NCI-H187 (cell line): ENCODE measurements at regions not wholly inside any gene's neighbourhood (a gene's known extent, or its start where the extent isn't known, plus 50 kb on each side); places are given as distances from the start of the nearest gene placed in this dataset.

Experiments used
- DNase-seq, 2 experiments: peaks; one replicate each; lab custom pipeline; 2025; lab: John Stamatoyannopoulos, UW

- DNase-seq: no peak
Measured at GRCh38 chr3:72232331-72232730, 447.4 kb upstream of the PROK2 start.

DNA sequence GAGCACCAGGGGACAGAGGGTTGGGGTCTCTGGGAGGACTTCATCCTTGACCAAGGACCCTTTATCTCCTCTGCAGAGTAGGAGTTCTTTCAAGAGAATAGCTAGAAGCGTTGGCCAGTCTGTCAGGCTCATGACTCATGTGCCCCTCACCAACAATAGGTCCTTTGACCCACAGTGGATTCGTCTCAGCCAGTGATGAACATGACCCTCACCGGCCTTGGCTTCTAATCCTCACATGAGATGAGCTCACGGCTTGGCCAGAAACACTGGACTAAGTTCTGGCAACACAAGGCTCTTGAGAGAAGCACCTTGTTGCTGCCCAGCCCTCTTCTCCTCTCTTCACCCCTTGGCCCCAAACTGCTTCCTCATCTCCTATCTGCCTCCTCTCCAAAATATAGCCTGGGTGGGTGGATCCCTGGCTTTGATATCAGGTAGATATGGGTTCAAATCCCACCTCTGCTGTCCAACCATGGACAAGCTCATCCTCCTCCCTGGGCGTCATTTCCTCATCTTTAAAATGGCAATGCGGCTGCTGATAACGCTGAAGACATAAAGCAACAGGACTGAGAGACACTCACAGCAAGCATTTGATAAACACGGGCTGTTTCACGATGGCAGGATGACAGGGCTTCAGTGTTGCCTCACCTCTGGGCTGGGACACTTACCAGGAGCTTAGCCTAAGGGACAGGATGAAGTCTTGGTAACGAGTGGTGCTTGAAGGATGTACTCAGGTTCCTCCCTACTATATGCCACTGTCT, 446.7 kb upstream of the PROK2 start:
- no peak for DNase-seq

- no peak for DNase-seq
Measured at GRCh38 chr3:72230774-72231379, 445.9 kb upstream of the PROK2 start.

DNA sequence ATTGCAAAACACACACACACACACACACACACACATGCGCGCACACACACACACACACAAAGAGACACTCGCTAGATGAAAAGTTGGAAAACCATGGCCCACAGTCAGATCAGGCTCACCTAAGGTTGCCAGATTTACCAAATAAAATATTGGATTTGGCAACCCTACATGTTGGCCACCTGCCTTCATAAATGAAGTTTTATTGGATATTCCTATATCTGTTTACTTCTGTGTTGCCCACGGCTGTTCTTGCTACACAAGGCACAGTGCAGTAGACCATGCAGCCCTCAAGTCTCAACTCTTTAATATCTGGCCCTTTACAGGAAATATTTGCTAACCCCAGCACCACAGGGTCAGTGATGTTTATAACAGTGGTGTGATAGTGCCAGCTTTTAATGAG, 445.0 kb upstream of the PROK2 start:
- no peak for DNase-seq

DNA sequence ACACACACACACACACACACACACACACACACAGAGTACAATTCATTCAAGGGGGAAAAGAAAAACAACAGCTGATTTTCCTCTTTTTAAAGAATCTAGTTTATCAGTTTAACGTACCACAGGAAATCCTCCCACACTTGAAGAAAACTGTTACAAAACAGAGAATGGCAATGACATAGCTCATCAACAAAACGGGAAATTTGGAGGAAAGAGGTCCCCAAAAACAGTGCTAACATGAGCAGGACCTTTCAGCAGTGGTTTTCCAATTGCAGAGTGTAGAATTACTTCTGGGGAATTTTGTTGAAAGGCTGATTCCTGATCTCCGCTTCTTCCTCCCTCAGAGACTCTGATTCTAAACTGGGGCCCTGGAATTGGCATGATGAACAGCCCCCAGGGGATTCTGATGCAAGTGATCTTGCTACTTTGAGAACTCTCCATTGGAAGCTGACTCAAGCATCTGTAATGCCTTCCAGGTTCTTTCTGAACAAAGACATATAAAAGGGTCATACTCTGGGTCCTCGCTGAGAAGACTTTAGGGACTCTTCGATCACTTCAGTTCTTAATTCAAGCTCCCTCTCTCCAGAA, 442.6 kb upstream of the PROK2 start:
- DNase-seq: no peak

DNA sequence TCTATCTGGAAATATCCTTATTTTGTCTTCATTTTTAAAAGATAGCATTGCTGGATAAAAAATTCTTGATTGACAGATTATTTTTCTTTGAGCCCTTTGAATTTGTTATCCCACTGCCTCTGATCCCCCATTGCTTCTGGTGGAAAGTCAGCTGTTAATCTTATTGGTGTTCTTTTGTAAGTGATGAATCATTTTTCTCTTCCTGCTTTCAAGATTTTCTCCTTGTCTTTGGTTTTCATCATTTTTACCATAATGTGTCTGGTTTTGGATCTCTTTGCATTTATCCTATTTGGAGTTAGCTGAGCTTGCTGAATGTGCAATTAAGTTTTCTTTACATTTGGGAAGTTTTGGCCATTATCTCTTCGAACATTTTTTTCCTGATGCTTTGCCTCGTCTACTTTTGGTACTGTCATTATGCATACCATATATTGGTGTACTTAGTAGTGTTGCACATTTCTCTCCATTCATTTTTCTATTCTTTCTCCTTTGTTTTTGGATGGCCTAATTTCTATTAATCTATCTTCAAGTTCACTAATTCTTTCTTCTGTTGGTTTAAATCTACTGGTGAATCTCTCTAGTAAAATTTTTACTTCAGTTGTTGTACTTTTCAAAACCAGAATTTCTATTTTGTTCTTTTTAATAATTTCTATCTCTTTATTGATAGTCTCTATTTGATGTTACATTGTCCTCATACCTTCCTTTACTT, 440.0 kb upstream of the PROK2 start:
- DNase-seq: no peak

DNA sequence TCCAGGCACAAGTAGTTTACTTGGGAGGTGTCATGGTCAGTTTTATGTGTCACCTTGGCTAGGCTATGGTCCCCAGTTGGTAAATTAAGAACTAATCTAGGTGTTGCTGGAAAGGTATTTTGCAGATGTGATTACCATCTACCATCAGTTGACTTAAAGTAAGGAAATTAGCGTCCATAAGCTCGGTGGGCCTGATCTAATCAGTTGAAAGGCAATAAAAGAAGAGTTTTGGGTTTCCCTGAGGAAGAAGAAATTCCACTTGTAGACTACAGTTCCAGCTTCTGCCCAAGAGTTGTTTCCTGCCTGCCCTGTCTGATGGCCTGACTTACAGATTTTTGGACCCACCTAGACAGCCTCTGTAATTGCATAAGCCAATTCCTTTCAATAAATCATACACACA, 438.7 kb upstream of the PROK2 start:
- no peak for DNase-seq

DNA sequence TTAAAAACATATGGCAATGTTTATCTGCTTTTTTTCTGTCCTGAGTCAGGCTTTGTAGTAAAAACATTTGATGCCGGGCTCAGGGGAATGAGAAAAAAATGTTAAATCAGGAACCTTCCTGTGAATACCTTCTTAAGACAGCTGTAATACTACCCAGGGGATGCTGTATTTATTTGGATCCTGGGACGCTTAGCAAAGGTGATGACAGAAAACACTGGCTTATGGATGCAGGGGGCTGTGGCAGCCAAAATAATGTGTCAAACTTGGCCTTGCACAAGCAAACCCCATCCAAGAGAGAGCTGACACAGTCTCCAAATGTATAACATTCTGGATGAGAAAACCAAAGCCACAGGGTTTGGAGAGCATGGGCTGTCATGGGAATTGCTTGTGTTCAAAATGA, 438.2 kb upstream of the PROK2 start:
- DNase-seq: no peak

- DNase-seq: no peak
Measured at GRCh38 chr3:72222410-72222809, 437.5 kb upstream of the PROK2 start.

GRCh38 chr3:72220946-72221345, 436.0 kb upstream of the PROK2 start:
- no peak for DNase-seq

GRCh38 chr3:72219752-72220151, 434.8 kb upstream of the PROK2 start:
- no peak for DNase-seq

DNA sequence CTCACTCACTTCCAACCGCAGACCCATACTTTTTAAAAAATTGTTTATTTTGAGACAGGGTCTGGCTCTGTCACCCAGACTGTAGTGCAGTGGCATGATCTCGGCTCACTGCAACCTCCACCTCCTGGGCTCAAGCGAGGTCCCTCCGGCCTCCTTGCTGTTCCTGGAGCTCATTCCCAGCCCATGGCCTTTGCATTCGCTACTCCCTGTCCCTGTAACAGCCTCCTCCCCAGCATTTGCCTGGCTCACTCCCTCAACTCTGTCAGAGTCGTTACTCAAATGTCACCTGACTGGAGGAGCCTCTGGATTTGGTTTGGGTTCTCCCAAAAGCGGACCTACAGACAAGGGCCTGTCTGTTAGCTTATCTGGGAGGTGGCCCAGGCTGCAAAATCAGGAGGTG, 432.6 kb upstream of the PROK2 start:
- DNase-seq: no peak

DNA sequence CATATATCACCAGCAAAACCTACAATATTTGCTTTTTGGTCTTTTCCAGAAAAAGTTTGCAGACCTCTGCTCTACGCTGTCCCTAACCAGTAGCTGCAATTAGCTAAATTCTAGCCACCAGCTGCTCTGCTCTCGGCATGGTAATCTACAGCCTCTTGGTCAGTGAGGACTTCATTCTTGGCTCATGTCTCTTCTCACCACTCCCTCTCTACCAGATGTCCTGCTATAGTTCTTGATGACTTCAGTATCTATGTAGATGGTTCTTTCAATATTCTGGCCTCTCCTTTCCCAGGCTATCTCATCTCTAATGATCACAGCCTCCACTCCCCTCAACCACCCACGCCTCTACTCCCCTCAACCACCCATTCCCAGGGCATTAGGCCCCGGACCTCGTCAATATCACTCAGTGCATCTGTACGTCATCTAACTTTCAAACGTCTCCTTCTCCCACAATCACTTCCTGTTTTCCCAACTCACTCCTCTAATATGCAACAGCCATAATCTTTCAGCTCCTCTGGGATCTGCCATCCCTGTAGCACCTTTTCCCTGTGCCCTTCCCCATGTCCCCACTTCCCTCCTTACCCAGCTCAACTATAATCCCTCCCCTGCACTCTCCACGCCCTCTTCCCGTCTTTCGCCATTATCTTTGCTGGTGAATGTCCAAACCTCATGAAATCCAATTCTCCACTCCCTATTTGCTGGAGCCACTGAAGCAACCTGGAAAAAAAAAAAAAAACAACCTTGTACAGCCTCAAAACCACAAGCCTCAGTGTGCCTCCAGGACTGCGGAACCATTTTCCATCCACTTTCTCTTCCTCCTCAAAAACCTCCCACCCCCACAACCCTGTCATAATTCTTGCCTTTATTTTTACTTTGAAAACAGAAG, 429.4 kb upstream of the PROK2 start:
- no peak for DNase-seq

GRCh38 chr3:72213296-72214065, 428.5 kb upstream of the PROK2 start:
- DNase-seq: no peak

GRCh38 chr3:72212396-72212795, 427.4 kb upstream of the PROK2 start:
- no peak for DNase-seq

DNA sequence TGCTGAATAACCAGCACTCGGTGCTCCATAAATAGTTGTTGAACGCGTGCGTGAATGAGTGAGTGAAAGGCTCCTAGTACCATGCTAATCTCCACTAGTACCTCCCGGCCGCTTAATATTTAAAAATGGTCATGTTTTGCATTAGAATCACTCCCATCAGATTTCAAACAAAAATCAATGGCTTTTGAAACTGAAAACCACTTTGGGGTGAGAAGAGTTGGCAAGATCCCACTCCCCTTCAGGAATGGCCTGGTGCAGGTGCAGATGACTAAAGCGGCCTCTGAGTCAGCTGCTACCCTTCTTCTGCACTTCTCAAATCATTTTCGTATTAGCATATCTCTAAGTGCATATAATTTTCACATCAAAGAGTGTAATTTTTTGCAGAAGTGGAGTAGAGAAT, 425.3 kb upstream of the PROK2 start:
- DNase-seq: no peak

GRCh38 chr3:72205297-72205826, 420.4 kb upstream of the PROK2 start:
- DNase-seq: no peak

DNA sequence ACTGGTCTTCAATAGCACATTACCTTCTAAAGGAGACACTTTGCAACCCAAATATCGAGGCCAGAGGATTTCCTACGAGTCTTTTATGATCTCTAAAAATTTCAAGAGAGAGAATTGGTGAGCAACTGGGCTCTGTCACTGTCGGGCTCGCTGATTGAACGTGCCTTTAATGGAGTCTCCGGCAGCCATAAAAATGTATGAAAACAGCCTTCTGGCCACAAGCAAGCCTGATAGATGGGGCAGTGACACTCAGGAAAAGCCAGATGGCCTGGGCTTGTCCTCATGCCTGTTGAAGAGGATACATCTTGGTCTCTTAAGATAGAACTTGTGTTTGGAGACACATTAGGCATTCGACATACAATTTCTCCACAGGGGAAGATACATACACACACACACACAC, 419.5 kb upstream of the PROK2 start:
- no peak for DNase-seq

DNA sequence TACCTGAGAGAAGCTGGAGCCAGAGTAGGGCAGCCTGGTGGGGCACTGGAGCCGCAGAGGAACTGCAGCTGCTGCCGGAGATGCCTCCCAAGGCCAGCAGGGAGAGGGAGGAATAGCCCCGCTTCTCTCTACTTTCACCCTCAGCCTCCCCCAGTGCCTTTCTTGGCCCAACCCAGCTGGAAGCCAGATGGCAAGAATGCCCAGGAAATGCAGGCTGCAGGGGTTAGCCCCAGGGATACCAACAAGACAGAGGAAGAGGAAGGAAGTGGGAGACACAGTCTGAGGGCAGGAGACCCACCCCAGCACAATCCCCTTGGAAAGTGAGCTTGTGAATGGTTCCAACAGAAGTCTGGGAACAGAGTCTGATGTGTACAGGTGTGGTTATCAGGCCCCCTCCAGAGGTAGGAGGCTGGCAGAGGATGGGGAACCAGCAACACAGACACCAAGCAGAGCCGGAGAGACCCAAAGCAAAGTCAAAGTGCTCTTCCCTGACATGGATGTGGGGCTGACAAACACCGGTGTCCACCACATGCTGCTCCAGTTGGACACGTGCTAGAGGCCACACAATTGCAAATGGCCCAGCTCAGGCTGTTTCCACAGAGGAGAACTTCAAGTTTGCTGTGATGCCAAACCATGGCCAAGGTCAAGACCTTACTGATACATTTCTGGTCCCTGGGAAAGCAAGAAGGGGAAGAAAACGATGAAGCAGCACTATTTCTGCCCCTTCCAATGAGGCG, 418.8 kb upstream of the PROK2 start:
- no peak for DNase-seq

GRCh38 chr3:72203105-72203504, 418.2 kb upstream of the PROK2 start:
- no peak for DNase-seq
